NCI-H2196 treated with DMSO at 0.1 percent for 48 hours (cell line): ENCODE measurements at regions not wholly inside any gene's neighbourhood (a gene's known extent, or its start where the extent isn't known, plus 50 kb on each side); places are given as distances from the start of the nearest gene placed in this dataset.

Source experiments
- DNase-seq: peaks from one replicate; lab custom pipeline; 2025; ENCODE audit not compliant: unreplicated experiment; lab: John Stamatoyannopoulos, UW

DNA sequence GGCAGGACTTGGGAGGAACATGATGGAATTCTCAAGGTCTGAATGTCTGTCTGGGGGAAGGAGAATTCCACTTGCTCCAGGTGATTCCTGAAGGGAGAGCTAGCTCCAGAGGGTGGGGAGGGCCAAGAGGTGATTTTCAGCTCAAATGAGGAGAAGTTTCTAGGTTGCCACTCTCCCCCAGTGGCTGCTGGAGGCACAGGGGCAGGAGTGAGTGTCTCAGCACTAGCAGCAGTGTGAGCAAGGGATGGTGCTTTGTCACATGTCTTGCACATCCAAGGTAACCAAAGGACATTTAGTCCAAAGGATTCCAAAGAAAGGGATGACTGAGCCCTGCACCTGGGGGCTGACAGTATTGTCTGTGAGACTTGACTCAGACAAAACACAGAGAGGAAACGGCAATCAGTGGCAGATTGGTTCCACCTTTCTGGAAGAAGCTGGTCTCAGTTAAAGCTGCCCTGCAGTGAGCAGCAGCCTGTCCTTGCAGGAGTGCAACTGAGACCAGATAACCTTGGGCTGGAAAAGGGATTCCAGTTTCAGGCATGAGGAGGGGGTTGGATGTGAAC is 51.2 kb upstream of the PCBD1 start:
- DNase-seq, result no peak

- DNase-seq, result no peak
Measured at GRCh38 chr10:70940834-70941568, 52.6 kb upstream of the PCBD1 start.

DNA sequence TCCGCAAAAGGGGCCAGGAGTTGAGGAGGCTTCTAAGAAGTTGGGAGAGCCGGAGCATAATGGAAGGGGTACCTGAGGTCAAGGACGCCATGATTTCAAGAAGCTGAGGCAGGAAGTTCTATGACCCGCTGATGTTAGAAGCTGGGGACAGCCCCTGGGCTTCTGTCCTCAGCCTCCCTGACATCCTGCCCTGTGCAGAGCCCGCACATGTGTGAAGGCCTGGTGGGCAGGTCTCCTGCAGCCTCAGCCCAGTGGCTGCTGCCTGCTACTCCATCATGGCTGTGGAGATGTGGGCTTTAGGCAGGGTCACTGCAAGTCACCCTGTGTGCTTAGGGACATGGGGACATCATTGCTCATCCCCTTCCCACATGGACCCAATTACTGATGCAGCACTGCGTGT is 53.8 kb upstream of the PCBD1 start:
- no peak for DNase-seq

GRCh38 chr10:70942725-70943124 is 54.4 kb upstream of the PCBD1 start:
- DNase-seq, result no peak

- no peak for DNase-seq
Measured at GRCh38 chr10:70943249-70943648, 54.9 kb upstream of the PCBD1 start.

GRCh38 chr10:70943841-70944466 is 55.6 kb upstream of the PCBD1 start:
- no peak for DNase-seq

GRCh38 chr10:70950037-70950436 is 61.7 kb upstream of the PCBD1 start:
- DNase-seq, result no peak

DNA sequence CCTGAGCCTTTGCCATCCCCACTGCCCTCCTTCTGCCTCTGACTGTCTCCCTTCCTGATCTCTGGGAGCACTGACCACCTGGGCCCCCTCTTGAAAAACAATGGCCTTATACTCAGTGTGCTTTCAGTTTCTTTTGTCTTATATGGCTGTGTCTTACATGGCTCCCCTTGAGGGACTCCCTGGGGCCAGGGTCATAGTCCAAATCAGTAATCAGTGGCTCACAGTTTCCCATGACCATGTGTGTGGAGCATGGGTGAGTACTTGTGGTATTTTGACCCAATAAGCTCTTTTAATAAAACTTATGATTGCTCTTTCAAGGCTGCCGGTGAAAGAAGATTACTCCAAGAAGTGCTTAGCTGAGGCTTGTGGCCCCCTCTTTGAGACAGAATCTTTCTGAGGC is 62.4 kb upstream of the PCBD1 start:
- no peak for DNase-seq

- DNase-seq, result no peak
Measured at GRCh38 chr10:70952401-70952800, 64.0 kb upstream of the PCBD1 start.

DNA sequence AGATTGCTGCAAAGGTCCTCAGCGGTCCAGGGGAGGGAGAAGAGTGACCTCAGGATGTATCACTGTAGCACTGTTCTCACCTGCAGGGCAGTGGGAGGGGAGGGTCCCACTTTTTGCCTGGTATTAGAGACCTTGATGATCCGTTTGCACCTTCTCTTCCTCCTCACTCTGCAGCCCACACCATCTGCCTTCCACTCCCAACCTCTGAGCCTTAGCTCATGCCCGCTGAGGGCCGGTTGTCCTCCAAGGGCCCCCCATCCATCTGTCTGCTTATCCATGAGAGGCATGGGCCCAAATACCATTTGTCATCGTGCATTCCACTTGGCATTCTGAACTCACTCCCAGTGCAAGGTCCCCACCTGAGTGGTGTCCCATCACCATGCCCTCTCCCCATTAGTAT is 64.6 kb upstream of the PCBD1 start:
- DNase-seq, result no peak

- no peak for DNase-seq
Measured at GRCh38 chr10:70954381-70955176, 66.2 kb upstream of the PCBD1 start.

- no peak for DNase-seq
Measured at GRCh38 chr10:70956029-70956759, 67.8 kb upstream of the PCBD1 start.

DNA sequence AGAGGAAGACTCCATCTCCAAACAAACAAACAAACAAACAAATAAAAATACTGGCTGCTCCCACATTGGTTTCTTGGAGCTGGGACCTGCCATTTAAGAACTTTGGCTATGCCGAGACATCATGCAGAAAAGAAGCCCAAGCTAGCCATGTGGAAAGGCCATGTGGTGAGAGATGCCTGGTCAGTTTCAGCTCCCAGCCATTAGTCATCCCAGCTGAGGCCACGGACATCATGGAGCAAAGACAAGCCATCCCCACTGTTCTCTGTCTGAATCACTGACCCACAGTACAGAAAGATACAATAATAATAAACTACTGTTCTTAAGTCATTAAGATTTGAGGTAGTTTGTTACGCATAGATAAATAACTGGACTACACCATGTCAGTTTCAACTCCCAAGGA is 70.0 kb upstream of the PCBD1 start:
- DNase-seq, result no peak

DNA sequence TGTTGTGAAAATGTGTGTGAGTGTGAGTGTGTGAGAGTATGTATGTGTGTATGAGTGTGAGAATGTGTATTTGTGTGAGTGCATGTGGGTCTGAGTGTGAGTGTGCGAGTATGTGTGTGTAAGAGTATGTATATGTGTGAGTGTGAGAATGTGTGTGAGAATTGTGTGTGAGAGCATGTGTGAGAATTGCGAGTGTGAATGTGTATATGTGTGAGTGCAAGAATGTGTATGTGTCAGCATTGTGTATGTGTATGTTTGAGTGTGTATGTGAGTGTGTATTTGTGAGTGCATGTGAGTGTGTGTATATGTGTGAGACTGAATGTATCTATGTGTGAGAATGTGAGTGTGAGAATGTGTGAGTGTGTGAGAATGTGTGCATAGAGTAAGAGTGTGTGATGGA is 72.0 kb upstream of the PCBD1 start:
- no peak for DNase-seq

GRCh38 chr10:70960783-70961570 is 72.6 kb upstream of the PCBD1 start:
- DNase-seq, result no peak

- DNase-seq, result no peak
Measured at GRCh38 chr10:70962686-70963085, 74.3 kb upstream of the PCBD1 start.

DNA sequence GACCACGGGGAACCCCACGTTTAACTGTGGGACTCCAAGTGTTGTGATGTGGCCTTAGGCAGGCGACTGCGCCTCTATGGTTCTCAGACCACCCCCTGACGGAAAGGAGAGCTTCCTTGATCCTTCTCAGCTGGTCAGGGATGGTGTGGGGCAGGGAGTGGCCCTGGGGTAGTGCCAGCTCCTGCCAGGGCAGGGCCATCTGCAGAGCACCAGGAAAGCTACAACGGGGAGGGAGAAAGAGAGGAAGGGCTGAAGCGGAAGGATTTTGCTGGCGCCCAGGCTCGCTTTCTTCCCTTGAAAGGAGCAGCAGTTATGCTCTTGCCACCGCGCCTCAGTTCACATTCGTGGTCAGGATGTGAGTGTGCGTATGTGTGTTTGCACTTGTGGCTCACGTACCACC is 74.9 kb upstream of the PCBD1 start:
- no peak for DNase-seq

DNA sequence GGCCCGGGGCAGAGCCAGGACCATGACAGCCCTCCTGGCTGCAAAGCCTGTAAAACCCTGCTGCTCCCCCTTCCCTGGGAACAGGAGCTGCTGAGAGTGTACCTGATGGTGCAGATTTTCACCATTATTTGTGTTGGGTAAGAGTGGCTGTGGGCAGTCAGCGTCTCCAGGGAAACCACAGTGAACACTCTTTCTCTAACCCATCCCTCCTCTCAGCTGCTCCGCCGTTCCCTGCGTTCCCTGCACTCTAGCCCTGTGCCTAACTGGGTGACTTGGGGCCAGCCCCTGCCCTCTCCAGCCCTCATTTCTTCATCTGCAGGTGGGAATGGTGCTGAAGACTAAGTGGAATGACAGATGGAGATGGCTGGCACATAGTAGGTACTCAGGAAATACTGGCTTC is 75.9 kb upstream of the PCBD1 start:
- DNase-seq, result no peak

- DNase-seq, result no peak
Measured at GRCh38 chr10:70964881-70965280, 76.5 kb upstream of the PCBD1 start.

DNA sequence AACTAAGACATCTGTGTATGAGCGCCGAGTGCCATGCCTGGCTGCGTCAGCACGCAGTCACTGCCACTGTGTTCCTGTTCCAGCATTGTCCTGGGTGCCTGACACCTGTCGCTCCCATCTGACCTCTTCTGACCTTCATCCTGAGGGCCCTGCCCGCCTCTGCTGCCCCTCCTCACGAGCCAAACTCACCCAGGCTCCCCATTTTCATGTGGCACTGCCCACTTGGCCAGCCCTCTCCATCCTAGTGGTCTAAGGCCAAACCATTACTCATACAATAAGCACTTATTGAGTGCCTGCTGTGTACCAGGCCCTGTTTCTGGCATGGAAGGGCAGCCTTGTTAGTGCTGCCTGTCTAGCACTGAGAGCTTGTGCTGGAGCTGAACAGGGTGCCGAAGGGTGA is 77.2 kb upstream of the PCBD1 start:
- DNase-seq, result no peak
